HT-29 (cell line): ENCODE measurements at regions not wholly inside any gene's neighbourhood (a gene's known extent, or its start where the extent isn't known, plus 50 kb on each side); places are given as distances from the start of the nearest gene placed in this dataset.

Experiments
- DNase-seq: peaks from one replicate; pipeline ENCODE4 v3.0.0-alpha.2; 2015; ENCODE audit warnings: low spot score

DNA sequence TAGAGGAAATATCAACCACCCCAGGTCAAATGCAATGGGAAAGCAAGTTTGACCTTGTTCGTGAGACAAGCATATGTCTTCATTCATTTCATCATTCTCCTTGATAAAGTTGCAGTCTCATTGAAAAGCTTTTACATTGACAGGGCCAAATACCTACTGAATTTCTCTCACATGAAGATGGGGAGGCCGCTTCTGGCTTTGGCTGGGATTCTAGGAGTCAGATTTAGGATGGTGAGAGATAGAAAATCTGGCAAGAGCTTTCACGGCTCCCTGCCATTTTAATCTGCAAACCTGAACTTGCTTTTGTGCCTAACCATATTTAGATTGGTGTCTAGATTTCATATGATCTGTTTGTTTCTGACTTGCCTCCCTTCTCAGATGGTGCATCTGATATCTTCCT lies 88.0 kb downstream of the TMEM100 start:
- no peak for DNase-seq

DNA sequence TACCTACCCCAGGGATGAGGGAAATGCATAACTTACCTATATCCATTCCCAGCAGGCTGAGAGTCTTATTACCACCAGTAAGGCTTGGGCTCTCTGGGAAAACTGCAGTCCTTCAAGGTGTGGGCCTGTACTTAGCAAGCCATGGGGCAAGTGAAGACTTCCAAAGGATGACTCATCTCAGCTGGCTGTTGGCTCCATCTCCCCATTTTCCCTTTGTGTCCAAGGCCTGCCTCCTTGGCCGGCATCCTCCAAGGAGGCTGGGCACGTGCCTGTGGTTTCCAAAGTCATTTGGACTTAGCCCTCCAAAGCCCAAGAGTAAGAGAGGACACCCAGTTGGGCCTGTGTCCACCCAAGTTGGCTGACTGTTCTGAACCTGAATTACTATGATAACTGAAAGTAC lies 89.8 kb downstream of the TMEM100 start:
- no peak for DNase-seq

DNA sequence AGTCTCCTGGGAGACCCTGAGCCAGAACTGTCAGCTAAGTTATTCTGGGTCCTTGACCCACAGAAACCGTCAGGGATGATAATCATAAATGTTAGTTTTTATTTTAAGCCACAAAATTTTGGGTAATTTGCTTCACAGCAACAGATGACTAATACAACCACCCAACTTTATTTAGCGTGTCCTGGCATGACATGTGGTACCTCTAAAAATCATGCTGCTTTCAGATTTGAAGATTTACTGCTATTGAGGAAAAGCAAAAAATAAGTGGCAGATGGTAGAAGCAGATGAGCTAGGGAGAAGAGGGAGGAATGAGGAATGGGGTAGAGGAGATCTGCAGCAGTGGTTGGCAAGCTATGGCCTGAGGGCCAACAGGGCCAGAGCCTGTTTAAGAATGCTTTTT lies 90.4 kb downstream of the TMEM100 start:
- no peak for DNase-seq

DNA sequence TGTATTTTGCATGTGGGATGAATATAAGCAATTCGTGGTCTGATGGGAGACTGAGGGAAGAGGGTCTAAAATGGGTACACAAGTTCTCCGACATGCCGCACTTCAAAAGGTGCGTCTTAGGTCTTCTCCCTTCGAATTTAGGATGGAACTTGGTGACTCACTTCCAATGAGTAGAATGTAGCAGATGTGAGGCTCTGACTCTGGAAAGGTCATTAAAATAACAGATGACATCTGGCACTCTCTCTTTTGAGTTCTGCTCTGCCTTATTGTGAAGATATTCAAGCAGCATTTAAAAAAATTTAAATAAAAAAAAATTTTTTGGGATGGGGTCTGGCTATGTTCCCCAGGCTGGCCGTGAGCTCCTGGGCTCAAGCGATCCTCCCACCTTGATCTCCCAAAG lies 92.7 kb downstream of the TMEM100 start:
- no peak for DNase-seq

DNA sequence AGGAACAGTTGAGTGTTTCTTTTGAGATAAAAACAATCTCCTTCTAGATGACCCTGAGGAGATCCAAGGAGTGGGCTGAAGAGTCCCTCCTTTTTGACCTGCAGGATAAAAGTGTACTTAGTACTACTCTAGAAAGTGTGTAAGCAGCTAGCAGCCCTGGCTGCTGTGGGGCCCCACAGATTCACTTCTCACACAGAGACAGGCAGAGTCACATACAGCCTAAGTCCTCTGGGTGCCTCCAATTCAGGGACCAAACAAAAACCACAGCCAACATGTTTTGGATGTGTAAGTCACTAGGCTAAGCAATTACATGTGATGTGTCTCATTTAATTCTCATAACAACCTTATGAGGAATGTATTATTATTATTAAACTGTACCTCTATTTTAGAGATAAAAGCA lies 97.1 kb downstream of the TMEM100 start:
- DNase-seq = no peak

DNA sequence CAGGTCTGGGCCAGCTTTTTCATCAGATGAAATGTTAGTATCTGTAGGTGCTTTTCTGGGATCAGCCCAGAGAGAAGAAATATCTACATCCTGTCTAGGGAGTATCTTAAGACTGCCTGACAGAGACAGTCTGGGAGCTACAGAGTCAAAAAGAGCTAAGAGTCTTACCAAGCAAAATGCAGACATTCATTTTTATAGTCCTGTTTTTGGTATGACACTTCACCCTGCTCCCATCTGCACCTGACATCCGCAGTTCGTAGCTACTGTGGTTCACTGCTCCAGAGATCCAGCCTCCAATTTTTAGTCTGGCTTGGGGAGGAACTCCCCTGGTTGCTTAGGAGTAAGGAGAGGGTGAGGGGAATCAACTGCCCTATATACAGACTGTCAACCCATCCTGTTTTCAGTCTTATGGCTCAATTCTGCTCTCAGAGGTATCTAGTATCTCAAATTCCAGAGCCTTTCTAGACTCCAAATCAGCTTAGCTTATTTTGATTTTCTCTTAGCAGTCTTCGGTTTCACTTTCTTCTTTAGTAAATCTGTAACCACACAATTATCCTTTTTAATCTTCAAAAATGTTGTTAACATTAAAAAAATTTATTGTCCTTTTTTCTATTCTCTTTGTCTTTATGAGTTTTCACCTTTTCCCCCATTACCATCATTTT lies 97.8 kb downstream of the TMEM100 start:
- DNase-seq = no peak

DNA sequence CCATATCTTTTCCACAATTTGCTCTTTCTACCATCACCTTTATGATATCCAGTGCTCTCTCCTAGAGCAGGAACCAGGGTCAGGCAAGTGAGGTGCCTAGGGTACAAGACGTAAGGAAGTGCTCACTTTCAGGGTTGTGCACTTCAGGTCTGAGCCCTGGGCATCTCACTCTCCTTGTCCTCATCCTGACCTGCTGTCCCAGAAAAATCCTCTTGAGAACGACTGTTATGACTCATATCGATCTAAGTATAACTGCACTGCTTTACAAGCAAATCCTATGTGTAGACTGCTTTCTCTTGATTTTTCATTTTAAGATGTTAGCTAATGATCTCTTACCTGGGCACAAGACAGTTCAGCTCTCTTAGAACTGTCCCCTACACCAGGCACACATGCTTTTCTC lies 100.1 kb downstream of the TMEM100 start:
- no peak for DNase-seq

DNA sequence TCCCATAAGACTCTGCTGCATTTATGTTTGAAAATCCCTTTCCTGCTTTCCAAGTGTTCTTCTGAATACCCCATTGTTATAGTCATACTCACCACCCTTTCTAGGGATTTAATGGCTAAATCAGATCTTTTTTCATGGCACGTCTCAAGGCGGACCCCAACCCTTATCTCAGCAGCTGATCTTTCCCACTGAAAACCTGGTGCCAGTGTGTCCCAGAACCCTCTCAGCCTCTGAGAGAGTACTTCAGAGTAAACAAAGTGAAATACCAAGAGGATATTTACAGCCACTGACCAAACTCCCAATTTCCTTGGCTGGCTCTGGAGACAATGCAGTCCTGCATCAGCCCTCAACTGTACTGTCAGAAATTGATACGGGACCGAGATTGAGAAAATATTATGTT lies 101.7 kb downstream of the TMEM100 start:
- no peak for DNase-seq

DNA sequence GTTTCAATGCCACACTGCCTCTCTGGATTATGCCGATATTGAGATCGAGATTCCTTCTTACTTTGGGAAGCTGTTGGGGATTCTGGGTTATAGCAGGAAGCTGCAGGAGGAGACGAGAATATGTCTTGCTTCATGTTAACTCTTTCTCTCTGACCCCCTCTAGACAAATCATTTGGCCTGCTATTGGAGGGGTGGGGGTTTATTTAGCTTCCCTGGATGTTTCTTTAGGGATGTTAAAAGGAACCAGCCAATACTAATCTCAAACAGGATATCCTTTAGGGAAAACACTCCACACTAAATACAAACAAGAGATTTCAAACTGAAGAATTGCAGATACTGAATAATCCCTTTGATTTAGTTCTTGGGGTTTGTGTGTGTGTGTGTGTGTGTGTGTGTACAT lies 102.6 kb downstream of the TMEM100 start:
- no peak for DNase-seq

DNA sequence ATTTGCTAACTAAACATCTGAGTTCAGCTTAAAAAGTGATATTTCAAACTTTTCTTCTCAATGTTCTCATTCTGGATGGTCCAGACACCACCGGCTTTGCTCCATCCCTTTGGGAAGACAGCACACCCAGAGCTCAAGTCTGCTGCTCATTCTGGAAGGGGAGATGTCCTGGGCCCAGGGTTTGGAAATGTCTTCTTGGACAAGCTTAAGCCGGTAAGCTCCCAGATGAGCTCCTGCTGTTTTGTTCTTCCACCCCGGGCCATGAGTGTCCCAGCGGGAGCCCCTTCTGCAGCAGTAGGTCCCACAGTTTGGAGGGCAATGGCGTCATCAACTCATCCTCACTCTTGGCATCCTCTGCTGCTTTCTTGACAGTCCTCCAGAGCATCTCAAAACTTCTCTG lies 105.2 kb downstream of the TMEM100 start:
- DNase-seq = no peak

DNA sequence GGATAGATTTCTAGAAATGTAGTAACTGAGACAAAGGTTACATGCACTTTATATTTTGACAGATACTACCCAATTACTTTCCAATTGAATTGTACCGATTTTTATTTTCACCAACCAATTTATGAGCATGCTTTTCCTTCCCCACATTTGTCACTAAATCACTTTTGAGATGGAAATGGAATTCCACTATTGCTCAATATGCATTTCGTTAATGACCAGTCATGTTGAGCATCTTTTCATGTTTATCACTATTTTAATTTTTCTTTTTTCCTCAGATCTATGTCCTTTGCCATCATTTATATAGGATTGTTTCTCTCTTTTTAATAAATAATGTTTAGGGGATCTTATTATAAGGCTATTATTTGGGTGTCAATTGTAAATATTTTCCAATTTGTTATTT lies 102.8 kb upstream of the SMIM36 start:
- no peak for DNase-seq

DNA sequence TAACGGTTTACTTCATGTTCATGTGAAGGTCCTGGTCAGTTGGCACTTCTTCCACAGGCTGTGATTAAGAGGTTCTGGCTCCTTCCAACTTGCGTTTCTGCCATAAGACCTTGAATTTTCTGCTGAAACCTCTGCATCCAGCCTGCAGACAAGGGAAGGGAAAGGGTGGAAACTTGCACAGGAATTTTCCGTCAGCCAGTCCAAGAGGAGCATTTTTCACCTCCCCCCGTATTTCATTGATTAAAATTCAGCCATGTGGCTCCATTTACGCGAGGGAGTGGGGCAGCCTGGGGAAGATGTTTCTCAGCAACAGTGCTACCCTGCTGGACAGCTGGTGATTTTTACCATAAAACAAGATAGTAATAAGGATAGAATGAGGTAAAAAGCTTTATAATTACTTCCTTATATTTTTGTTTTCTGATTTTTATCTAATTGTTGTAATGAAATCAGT lies 101.5 kb upstream of the SMIM36 start:
- DNase-seq = no peak

DNA sequence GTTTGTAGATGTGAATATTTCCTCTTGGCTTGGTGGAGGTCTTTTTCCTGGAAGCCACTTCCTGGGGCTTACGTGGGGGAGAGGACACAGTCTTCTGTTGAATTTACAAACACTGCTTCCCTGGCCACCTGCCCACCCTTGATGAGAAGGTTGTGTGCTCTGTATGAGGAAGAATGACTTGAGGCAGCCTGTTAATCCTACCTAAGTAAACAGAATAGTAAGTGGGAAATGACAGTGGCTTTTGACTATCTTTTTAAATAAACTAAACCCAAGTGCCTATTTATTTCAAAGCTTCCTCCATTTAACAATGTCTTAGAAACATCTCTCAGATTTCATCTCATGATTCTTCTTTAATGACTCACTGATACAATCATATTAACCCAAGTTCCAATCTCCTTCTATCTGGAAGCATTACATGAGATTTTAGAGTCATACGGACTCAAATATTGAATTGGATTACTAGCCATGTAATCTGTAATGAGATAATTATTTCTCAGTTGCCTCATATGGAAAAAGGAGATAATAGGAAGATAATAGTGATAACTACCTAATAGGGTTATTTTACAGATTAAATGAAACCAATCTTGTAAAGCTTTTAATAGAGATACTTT lies 96.6 kb upstream of the SMIM36 start:
- DNase-seq = peak; percentile 11

DNA sequence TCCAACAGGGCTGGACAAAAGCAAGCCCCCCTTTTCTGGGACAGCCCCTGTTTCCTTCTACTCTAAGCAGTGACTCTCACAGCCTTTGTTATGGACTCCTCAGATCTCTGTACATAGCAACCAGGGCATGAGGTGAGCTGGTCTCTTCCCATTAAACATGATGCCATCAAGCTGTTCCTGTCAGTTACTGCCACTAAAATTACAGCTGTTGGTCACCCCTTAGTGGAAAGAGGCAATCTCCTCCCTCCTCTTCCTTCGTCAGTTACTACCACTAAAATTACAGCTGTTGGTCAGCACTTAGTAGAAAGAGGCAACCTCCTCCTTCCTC lies 95.2 kb upstream of the SMIM36 start:
- DNase-seq = no peak

DNA sequence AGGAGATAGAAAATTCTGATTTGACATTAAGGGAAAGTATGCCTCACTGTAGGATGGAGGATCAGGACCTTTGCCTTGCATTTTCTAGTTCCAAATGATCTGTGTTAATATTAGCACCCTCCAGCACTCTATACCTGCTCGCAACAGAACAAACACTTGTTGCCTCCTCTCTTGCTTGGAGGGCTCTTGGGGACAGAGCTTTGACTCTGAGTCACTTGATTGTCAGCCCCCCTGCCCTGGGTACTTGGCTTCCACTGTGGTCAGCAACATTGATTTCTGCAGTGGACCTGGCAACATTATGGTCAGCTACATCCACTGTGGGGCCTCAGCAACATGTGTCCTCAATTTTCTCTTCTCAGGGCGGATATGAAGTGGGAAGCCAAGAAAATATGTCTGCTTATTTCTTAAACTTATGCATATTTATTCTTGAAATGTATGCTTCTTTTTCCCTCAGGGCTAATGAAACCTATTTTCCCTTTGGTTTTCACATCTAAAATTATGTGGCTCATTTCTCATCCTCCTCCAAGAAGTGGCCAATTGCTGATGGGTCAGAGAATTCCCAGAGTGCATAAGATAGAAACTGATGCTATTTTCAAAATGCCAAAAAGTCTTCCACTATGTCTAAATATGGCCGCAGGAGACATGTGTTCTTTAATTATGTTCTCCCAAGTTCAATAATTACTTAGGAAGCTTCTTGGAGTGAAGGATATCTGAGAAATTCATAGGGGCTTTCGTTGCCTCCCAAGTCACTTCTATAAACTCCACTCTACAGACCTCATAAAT lies 94.6 kb upstream of the SMIM36 start:
- DNase-seq = no peak

DNA sequence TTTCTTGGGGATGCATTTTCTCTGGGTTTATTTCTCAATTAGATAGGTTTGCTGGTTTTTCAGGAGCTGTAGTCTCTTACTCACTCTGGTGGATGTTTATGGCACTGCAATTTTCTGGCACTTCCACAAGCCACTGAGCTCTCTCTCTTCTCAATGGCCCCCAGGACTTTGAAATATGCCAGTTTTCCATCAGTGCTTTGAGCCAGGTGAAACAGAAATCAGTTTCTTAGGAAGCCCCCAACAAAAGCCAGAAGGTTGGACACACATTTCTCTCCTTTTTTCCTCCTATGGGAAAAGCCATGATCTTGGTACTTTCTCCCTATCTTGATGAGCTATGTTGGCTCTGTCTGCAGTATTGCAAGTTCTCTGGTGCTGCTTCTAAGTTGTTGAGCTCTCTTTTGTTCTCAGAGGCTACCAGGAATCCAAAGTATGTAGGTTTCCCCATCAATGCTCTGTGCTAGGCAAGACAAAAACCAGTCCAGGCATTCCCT lies 90.7 kb upstream of the SMIM36 start:
- peak; percentile 80 for DNase-seq

DNA sequence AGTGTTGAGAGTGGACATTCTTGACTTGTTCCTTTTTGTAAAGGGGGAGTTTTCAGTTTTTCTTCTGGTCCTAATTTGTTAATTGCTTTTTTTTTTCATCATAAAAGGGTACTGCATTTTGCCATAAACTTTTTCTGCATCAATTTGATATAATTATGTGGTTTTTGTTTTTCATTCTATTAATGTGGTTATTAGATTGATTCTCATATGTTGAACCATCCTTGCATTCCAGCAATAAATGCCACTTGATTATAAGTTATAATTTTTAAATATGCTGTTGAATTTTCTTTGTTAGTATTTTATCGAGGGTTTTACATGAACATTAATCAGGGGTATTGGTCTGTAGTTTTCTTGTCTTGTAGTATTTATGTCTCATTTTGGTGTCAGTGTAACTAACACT lies 87.2 kb upstream of the SMIM36 start:
- no peak for DNase-seq

DNA sequence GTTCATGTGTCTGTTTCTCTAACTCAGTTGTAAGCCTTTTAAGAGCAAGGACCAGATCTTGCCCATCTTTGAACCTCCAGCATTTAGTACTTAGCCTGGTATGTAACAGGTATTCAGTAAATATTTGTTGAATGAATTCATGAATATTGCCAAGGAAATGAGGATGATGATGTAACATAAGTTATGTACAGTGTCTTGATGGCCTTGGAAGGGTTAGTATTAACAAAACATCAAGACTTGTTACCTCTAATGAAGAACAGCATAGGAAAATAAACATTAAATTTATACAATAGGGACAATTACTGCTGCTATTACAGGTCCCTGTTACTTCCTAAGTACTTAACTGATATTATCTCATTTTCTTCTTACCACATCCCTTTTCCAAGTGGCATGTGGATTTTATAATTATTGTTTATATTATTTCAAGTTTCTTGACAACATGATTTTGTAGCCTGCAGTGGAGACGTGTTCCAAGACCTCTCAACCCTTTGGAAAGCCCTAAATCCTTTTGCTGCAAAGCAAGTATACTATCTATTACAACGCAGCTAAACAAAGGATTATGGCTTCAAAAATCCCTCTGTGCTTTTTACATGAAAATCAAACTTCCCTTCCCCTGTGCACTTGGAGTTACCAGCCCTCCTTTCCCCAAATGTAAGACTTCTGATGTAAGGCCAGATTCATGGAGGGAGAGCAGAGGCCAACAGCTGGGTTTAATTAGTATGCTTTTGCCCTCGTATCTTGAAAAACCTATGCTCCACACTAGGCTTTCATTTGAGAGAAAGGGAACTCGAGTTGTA lies 77.4 kb upstream of the SMIM36 start:
- no peak for DNase-seq

DNA sequence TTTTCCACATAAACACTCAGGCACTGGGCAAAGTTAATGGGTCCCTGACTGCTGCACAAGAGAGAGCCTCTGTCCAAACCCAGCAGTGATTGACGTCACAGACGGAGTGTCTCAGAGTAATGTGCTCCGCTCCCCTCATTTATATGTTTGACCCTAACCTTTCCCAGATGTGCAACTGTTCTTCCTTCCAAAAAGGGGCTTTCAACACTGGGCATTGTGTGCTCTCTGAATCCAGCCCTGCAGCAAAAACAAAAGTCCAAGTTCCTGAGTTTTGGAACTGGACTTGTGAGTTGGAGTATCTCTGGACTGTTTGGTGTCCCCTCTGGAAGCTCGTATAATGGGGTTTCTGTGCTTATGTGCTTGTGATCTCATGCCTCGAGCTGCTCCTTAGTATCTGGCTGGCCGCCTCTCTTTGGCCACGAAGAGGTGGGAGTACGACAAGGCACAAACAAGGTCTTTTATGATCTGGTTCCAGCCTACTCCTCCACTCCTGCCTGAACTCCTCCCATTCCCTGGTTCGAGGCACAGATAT lies 76.4 kb upstream of the SMIM36 start:
- DNase-seq = no peak

DNA sequence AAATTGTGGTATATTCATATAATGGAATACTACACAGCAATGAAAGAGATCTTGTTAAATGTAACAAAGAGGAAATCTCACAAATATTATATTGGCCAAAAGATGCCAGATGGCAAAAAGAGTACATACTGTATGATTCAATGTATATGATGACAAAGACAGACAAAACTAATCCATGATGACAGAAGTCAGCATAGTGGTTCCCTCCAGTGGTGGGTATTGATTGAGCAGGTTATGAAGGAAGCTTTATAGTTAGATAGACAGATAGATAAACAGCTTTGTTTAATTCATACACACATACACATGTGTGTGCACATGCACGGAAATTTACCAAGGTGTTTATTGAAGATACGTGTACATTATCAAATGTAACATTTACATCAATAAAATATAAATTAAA lies 74.4 kb upstream of the SMIM36 start:
- peak; percentile 39 for DNase-seq

DNA sequence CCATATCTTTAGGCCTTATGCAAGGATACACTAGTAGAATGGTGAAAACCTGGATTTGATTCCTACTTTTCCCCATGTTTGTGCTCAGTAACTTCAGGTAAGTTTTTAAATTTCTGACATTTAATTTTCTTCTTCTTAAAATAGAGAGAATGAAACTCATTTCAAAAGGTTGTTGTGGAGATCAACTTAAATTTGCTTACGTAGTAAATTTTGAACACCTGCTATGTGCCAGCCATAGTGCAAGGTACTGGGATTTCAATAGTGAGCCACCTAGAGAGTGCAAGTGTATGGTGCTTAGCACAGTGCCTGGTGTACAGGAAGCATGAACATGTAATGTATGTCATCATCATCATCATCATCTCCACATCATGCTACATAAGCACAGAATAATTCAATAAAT lies 73.6 kb upstream of the SMIM36 start:
- DNase-seq = no peak
